ELF-1 (cell line): ENCODE measurements at regions not wholly inside any gene's neighbourhood (a gene's known extent, or its start where the extent isn't known, plus 50 kb on each side); places are given as distances from the start of the nearest gene placed in this dataset.
"Not testable (repeated sequence)": the region's sequence is repeated elsewhere in the genome, so short reads cannot be mapped to it uniquely, and the experiment has no call there.

Experiments
- DNase-seq: peaks from one replicate; pipeline ENCODE4 v3.0.0-alpha.2; 2016; ENCODE audit warnings: low read depth, low spot score

GRCh38 chr12:116360579-116361413, 83.3 kb upstream of the MED13L start:
- DNase-seq = no peak

GRCh38 chr12:116361414-116362223, 84.1 kb upstream of the MED13L start:
- no peak for DNase-seq

GRCh38 chr12:116365114-116365513, 87.6 kb upstream of the MED13L start:
- no peak for DNase-seq

DNA sequence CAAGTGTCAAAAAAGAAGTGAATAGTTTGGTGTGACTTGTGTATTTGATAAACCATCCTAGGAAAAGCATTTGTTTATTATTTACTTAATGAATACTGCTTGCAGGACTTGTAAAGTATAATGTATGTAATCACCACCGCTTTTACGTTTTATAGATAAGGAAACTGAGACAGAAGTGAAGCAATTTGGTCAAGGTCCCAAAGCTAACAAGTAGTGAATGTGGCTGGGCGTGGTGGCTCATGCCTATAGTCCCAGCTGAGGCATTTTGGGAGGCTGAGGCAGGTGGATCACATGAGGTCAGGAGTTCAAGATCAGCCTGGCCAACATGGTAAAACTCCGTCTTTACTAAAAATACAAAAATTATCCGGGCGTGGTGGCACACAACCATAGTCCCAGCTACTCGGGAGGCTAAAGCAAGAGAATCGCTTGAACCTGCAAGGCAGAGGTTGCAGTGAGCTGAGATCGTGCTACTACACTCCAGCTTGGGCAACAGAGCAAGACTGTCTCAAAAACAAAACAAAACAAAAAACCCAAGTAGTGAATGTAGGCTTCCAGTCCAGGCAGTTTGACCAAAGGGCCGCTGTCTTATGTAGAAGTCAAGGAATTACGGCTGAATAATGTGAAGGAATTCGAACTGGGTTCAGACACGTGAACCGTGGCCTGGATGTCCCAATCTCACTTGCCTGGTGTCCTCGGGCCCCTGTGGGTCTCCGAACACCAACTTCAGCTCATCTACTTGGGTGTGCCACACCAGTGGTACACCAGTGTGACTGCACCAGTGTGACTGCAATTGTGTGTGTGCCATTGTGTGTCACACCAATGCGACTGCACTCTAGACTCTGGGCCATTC, 88.3 kb upstream of the MED13L start:
- DNase-seq = no peak

DNA sequence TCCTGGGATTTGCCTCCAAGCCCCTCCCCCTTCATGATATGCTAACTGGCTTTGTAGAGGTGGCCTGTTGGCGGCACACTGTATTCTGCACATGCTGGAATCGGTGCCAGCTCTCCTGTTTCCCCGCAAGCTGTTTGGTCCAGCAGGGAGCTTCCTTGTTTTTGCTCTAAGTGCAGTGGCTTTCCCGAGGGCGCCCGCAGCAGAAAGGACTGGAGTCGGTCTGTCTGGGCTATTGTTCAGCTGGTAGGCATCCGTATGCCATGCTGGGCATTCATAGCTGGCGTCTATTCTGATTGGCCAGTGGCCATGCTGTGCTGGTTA, 88.9 kb upstream of the MED13L start:
- no peak for DNase-seq

DNA sequence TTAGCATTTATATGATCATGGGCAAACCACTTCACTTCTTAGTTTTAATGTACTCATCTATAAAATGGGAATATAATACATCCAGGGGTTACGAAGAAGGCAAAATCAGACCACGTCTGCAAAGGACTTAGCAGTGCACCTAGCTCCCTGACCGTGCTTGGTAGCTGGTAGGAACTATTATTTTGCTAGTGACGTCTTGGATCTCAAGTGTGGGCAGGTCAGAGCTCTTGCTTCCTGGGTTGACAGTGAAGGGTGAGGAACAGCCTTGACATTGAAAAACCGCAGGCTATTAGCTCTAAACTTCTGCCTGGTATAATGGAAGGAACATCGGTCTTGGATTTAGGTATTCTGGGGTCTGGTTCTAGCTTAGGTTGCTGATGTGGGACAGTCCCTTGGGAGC, 89.3 kb upstream of the MED13L start:
- no peak for DNase-seq

DNA sequence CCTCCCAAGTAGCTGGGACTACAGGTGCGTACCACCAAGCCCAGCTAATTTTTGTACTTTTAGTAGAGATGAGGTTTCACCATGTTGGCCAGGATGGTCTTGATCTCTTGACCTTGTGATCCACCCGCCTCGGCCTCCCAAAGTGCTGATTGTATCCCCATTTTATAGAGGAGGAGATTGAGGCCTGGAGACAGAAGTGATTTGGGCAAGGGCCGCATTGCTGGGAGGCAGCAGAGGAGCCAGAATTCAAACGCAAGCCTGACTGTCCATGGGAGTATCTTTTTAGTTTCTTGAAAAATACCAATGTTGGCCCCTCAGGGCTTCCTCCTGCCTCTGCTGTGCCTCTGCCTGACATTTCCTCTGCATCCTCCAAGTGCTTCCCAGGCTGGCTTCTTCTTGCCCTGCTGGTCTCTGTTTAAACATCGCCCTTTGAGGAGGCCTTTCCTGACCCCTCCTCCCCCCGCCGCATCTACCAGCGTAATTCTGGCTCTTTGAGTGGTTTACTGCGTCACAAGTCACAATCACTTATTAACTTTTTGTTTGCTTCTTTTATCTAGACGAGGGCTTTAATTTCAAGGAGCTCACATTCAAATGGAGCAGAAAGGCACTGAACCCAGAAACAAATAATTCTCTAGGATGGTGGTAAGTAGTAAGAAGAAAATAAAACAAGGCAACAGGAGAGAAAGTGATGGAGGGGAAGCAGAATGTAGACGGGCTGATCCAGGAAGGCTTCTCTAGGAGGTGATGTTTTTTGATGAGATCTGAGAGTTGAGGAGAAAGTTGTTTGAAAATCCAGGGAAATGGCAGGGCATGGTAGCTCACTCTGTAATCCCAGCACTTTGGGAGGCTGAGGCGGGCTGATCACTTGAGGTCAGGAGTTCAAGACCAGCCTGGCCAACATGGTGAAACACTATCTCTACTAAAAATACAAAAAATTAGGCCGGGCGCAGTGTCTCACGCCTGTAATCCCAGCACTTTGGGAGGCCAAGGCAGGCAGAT, 91.0 kb upstream of the MED13L start:
- peak; percentile 86 for DNase-seq

- DNase-seq = peak; percentile 70
Measured at GRCh38 chr12:116370004-116370404, 92.5 kb upstream of the MED13L start.

GRCh38 chr12:116370886-116371580, 93.5 kb upstream of the MED13L start:
- peak; percentile 75 for DNase-seq

GRCh38 chr12:116372815-116373214, 95.3 kb upstream of the MED13L start:
- DNase-seq = no peak

- DNase-seq = no peak
Measured at GRCh38 chr12:116373572-116374206, 96.2 kb upstream of the MED13L start.

GRCh38 chr12:116374207-116374606, 96.7 kb upstream of the MED13L start:
- no peak for DNase-seq

DNA sequence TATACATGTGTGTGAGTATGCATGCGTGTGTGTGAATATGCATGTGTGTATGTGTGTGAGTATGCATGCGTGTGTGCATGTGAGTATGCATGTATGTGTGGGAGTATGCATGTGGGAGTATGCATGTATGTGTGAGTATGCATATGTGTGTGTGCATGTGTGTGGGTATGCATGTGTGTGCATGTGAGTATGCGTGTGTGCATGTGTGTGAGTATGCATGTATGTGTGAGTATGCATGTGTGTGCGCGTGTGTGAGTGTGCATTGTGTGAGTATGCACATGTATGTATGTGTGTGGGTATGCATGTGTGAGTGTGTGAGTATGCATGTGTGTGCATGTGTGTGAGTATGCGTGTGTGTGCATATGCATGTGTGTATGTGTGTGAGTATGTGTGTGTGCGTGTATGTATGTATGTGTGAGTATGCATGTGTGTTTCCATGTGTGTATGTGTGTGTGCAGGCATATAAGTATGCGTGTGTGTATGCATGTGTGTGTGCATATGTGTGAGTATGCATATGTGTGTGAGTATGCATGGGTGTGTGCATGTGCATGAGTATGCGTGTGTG, 97.9 kb upstream of the MED13L start:
- DNase-seq = no peak

DNA sequence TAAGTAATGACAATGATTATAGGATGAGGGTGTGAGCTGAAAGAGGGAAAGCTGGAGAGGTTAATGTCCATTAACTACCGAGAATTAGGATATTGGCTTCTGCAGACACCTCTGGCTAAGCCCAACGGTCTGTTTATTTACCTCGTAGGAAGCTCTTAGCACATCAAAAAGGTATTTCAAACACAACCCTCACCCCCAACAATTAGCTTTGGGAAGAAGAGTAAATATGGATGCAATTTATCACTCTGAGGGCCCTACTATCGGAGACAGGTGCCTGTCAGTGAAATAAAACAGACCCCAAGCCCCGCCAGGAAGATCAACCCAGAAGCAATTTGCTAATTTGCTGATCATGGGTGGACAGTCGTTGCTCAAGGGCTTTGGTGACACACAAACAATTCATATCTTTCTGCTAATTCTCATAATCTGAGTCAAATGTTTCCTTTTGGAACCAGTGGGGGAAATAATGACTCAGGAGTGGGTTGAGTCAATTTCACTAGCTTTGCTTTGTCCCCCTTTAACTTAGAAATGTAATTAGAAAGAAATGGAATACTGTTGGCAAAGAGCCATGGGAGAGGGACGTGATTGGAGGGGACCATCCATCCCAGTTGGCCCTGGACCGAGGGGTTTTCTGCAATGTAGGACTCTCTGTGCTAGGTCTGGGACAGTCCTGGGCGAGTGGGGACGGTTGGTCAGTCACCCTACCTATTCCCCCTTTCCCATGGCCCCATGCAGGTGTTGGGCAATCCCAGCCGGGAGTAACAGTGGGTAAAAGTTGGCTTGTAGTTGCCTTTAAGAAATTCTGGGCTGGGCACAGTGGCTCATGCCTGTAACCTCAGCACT, 99.1 kb upstream of the MED13L start:
- DNase-seq = peak; percentile 78

- DNase-seq = peak; percentile 9
Measured at GRCh38 chr12:116377194-116377571, 99.7 kb upstream of the MED13L start.

DNA sequence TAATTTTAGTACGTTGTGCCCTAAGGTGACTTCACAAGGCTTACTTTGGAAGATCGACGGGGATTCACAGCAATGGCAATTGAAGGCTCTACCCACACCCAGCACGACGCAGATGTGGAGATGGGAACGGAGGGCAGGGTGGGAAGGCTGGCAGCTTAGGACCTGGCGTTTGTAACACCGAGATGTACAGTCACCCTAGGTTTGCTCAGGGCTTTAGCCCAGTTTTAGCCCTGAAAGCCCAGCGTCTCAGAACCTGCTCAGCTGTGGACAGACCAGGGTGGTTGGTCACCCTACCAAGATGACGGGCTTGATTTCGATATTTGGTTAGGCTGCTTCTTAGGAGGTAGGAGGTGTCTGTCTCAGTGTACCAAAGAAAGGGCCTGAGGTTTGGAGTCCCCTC, 100.5 kb upstream of the MED13L start:
- no peak for DNase-seq

DNA sequence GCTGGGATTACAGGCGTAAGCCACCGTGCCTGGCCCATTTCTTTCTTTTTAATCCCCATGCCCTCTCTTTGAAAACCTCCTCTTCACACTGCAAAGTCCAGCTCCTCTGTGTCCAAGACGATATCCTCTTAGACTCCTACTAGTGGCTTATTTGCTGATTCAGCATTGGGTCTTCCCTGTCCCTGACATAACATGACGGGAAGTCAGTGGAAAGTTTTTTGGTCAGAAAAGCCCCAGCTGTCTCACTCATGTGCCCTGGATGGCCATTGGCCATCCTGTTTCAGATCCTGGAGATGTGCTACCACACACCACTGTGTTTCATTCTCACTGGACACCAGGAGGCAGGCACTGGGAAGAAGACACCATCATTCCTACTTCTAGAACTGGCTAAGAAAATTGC, 102.6 kb upstream of the MED13L start:
- no peak for DNase-seq

DNA sequence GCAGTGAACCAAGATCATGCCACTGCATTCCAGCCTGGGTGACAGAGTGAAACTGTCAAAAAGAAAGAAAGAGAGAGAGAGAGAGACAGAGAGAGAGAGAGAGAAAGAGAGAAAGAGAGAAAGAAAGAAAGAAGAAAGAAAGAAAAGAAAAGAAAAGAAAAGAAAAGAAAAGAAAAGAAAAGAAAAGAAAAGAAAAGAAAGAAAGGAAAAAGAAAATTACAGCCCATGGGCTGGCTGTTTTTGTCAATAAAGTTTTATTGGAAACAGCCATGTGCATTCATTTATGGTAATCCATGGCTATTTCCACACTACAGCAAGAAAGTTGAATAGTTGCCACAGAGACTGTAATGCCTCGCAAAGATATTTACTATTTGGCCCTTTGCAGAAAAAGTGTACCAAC, 103.2 kb upstream of the MED13L start:
- DNase-seq = not testable (repeated sequence)
